ENCODE measurements at regions not wholly inside any gene's neighbourhood (a gene's known extent, or its start where the extent isn't known, plus 50 kb on each side); places are given as distances from the start of the nearest gene placed in this dataset.

DNA sequence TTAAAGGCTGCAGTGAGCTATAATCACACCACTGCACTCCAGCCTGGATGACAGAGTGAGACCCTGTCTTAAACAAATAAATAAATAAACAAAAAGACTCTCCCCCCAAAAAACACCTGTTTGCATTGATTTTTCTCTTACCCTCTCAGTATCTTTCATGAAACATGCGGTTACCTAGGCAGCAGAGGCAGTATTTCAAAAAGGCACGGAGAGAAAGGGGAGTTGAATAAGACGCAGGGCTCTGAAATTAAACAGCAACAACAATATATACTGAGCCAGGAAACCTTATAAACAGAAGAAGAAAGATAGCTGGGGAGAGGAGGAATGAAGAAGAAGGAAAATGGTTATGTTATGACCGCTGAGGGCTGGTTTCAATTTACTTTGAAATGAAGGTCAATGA lies 277.6 kb downstream of the BTG1 start:
- Histone ChIP-seq H3K36me3 (ENCODE audit: control insufficient read depth, insufficient read depth, low read length) (no peaks in the 10 kb centered on the region), H3K4me1 (no peaks in the 10 kb centered on the region), H3K9me3 (no peaks in the 10 kb centered on the region), H3K4me3 (ENCODE audit: low read depth, low read length) (no peak overlapping the region), H3K27me3 (replicated peaks; ENCODE audit: control insufficient read depth, insufficient read depth, low read length) (no peaks in the 10 kb centered on the region)
- Mint-ChIP-seq H3K4me1 (ENCODE audit: low read depth, unreplicated experiment) (peaks cover 8% of the 10 kb centered on the region), H3K27me3 (ENCODE audit: insufficient read depth, unreplicated experiment) (no peaks in the 10 kb centered on the region), H3K27ac (ENCODE audit: unreplicated experiment) (no peak overlapping the region), H3K9me3 (ENCODE audit: unreplicated experiment) (no peaks in the 10 kb centered on the region), H3K4me3 (ENCODE audit: unreplicated experiment) (no peak overlapping the region), H3K36me3 (ENCODE audit: insufficient read depth, unreplicated experiment) (no peaks in the 10 kb centered on the region)
- intact Hi-C loops (cut with micrococcal nuclease; ENCODE audit: unreplicated experiment), result no loop called here
- DNase-seq, result no peak
- TF ChIP-seq, protein P1, sequence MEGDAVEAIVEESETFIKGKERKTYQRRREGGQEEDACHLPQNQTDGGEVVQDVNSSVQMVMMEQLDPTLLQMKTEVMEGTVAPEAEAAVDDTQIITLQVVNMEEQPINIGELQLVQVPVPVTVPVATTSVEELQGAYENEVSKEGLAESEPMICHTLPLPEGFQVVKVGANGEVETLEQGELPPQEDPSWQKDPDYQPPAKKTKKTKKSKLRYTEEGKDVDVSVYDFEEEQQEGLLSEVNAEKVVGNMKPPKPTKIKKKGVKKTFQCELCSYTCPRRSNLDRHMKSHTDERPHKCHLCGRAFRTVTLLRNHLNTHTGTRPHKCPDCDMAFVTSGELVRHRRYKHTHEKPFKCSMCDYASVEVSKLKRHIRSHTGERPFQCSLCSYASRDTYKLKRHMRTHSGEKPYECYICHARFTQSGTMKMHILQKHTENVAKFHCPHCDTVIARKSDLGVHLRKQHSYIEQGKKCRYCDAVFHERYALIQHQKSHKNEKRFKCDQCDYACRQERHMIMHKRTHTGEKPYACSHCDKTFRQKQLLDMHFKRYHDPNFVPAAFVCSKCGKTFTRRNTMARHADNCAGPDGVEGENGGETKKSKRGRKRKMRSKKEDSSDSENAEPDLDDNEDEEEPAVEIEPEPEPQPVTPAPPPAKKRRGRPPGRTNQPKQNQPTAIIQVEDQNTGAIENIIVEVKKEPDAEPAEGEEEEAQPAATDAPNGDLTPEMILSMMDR (IDR thresholded peaks at IDR 0.05; ENCODE audit: insufficient read depth in 1 of 2, low read depth in 1 of 2, low read length in 1 of 2, severe bottlenecking in 1 of 2, unreplicated experiment in 1 of 2), result no peak
- no TSS peak for BruUV-seq (replicated peaks)
- ChIA-PET POLR2A (no interaction called here), CTCF (no interaction called here)

DNA sequence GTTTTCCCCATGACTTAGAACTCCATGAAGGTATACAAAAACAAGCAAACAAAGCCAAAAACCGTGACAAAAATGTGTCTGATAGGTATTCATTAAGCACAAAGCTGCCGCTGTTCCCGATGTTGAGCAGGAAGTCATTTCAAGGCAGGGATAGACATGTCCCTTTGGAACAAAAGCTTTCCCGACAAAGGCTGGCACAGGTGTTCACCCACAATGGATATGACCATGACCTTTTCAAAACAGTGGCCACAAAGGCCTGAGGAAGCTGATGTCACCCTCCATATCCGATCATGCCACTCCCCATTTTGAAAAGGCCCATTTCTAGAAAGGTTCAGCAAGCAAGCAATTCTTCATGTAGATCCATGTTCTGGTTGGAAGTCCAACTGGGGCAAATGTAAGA lies 279.1 kb downstream of the BTG1 start:
- TF ChIP-seq, protein P1 (IDR thresholded peaks at IDR 0.05; ENCODE audit: insufficient read depth in 1 of 2, low read depth in 1 of 2, low read length in 1 of 2, severe bottlenecking in 1 of 2, unreplicated experiment in 1 of 2), result no peak
- H3K4me1 ChIP-seq, result no peaks in the 10 kb centered on the region
- CTCF ChIA-PET, result no interaction called here
- H3K9me3 Mint-ChIP-seq (ENCODE audit: unreplicated experiment), result no peaks in the 10 kb centered on the region
- no peaks in the 10 kb centered on the region for H3K36me3 ChIP-seq (ENCODE audit: control insufficient read depth, insufficient read depth, low read length)
- BruUV-seq (replicated peaks), result no TSS peak
- no peaks in the 10 kb centered on the region for H3K36me3 Mint-ChIP-seq (ENCODE audit: insufficient read depth, unreplicated experiment)
- no peaks in the 10 kb centered on the region for H3K27me3 ChIP-seq (replicated peaks; ENCODE audit: control insufficient read depth, insufficient read depth, low read length)
- peaks cover 8% of the 10 kb centered on the region for H3K4me1 Mint-ChIP-seq (ENCODE audit: low read depth, unreplicated experiment)
- no peak overlapping the region for H3K27ac Mint-ChIP-seq (ENCODE audit: unreplicated experiment)
- DNase-seq, result no peak
- intact Hi-C loops (cut with micrococcal nuclease; ENCODE audit: unreplicated experiment), result no loop called here
- no peaks in the 10 kb centered on the region for H3K9me3 ChIP-seq
- POLR2A ChIA-PET, result no interaction called here
- H3K4me3 ChIP-seq (ENCODE audit: low read depth, low read length), result no peak overlapping the region
- no peaks in the 10 kb centered on the region for H3K27me3 Mint-ChIP-seq (ENCODE audit: insufficient read depth, unreplicated experiment)
- H3K4me3 Mint-ChIP-seq (ENCODE audit: unreplicated experiment), result no peak overlapping the region

DNA sequence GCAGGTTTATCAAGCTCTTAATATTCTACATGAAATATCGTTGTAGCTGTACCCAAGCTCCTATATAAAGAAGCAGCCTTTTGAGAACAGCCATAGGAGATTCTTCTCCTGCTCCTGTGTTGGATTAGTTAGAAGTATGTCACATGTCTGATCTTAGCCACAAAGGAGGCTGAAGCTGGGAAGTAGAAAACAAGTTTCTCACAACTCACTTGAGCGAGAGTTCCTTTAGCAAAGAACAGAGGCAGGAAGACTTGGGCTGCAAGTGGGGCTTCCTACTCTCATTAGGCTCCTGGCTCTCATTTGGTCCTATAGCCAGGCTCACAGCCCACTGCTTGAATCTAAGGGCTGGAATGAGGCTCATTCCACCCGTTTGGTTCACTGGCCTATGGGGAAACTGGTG lies 281.9 kb downstream of the BTG1 start:
- H3K27ac Mint-ChIP-seq (ENCODE audit: unreplicated experiment), result no peak overlapping the region
- H3K9me3 Mint-ChIP-seq (ENCODE audit: unreplicated experiment), result no peaks in the 10 kb centered on the region
- POLR2A ChIA-PET, result no interaction called here
- H3K27me3 ChIP-seq (replicated peaks; ENCODE audit: control insufficient read depth, insufficient read depth, low read length), result no peaks in the 10 kb centered on the region
- intact Hi-C loops (cut with micrococcal nuclease; ENCODE audit: unreplicated experiment), result no loop called here
- H3K4me3 Mint-ChIP-seq (ENCODE audit: unreplicated experiment), result no peak overlapping the region
- no peaks in the 10 kb centered on the region for H3K4me1 ChIP-seq
- H3K4me3 ChIP-seq (ENCODE audit: low read depth, low read length), result no peak overlapping the region
- H3K36me3 Mint-ChIP-seq (ENCODE audit: insufficient read depth, unreplicated experiment), result no peaks in the 10 kb centered on the region
- TF ChIP-seq, protein P1 (IDR thresholded peaks at IDR 0.05; ENCODE audit: insufficient read depth in 1 of 2, low read depth in 1 of 2, low read length in 1 of 2, severe bottlenecking in 1 of 2, unreplicated experiment in 1 of 2), result no peak
- CTCF ChIA-PET, result no interaction called here
- no TSS peak for BruUV-seq (replicated peaks)
- no peaks in the 10 kb centered on the region for H3K36me3 ChIP-seq (ENCODE audit: control insufficient read depth, insufficient read depth, low read length)
- no peaks in the 10 kb centered on the region for H3K4me1 Mint-ChIP-seq (ENCODE audit: low read depth, unreplicated experiment)
- no peak for DNase-seq
- H3K27me3 Mint-ChIP-seq (ENCODE audit: insufficient read depth, unreplicated experiment), result peaks cover 3% of the 10 kb centered on the region
- no peaks in the 10 kb centered on the region for H3K9me3 ChIP-seq
